Testis (tissue), 2 donors: ENCODE measurements at regions not wholly inside any gene's neighbourhood (a gene's known extent, or its start where the extent isn't known, plus 50 kb on each side); places are given as distances from the start of the nearest gene placed in this dataset.
"Not testable (repeated sequence)": the region's sequence is repeated elsewhere in the genome, so short reads cannot be mapped to it uniquely, and the experiment has no call there.

Experiments used
- DNase-seq: peaks from one replicate; pipeline ENCODE4 v3.0.0-alpha.2; 2019
- H3K27ac ChIP-seq, 2 donors: fragments of 200-600 bp; sonication (generic); one replicate each; pipeline ENCODE4 v1.5.1; 2019
- H3K27me3 ChIP-seq: fragments of 200-600 bp; sonication (generic); one replicate; pipeline ENCODE4 v1.5.1; 2019
- H3K36me3 ChIP-seq: fragments of 200-600 bp; sonication (generic); one replicate; pipeline ENCODE4 v1.5.1; 2017; ENCODE audit warnings: low read depth; ENCODE audit errors: missing control alignments
- H3K4me1 ChIP-seq: fragments of 200-600 bp; sonication (generic); one replicate; pipeline ENCODE4 v1.5.1; 2019
- H3K4me3 ChIP-seq, 2 donors: fragments of 200-600 bp; sonication (generic); one replicate each; pipeline ENCODE4 v1.5.1; 2017 to 2019
- H3K9me3 ChIP-seq: fragments of 200-600 bp; sonication (generic); one replicate; pipeline ENCODE4 v1.5.1; 2017
- CTCF ChIP-seq, 3 experiments: fragments of 450-650 bp in 2 of 3; fragments of 200-600 bp in 1 of 3; sonication (generic) in 1 of 3; IDR thresholded peaks; one replicate each; pipeline ENCODE4 v1.5.1; 2016 to 2019; ENCODE audit warnings: antibody characterized with exemption in 3 of 3, mild to moderate bottlenecking in 2 of 3, moderate library complexity in 1 of 3
- POLR2A ChIP-seq: fragments of 450-650 bp; IDR thresholded peaks from one replicate; pipeline ENCODE4 v1.6.1; 2017; ENCODE audit warnings: antibody characterized with exemption, mild to moderate bottlenecking, moderate library complexity
- WGBS, 2 donors: methylation state at CpG; one replicate each; pipeline ENCODE4 v1.1.5; 2018; 5-methylcytosine and 5-hydroxymethylcytosine counted together
- intact Hi-C: fragments of 100-400 bp; cut with DNase I; formaldehyde crosslinking; loops from one replicate; pipeline ENCODE4 v1.15.1; 2023; ENCODE audit warnings: low total_unique reads

GRCh38 chr14:96710060-96710666 is 87.0 kb upstream of the VRK1 start:
- 76 to 89% methylated on average over 10 to 11 of the region's 11 CpGs for WGBS, 2 donors
- H3K9me3 ChIP-seq: no peaks in the 10 kb centered on the region
- H3K4me3 ChIP-seq: no peak overlapping the region
- no peak for DNase-seq
- H3K27ac ChIP-seq: no peak overlapping the region
- no peaks in the 10 kb centered on the region for H3K4me1 ChIP-seq
- intact Hi-C loops: no loop called here
- no peaks in the 10 kb centered on the region for H3K36me3 ChIP-seq
- no peaks in the 10 kb centered on the region for H3K27me3 ChIP-seq
- TF ChIP-seq CTCF (IDR thresholded peaks at IDR 0.05) (no peak), POLR2A (no peak)

GRCh38 chr14:96711559-96712267 is 85.5 kb upstream of the VRK1 start:
- Histone ChIP-seq H3K27me3 (no peaks in the 10 kb centered on the region), H3K4me3 (no peak overlapping the region), H3K36me3 (no peaks in the 10 kb centered on the region), H3K4me1 (no peaks in the 10 kb centered on the region), H3K9me3 (no peaks in the 10 kb centered on the region), H3K27ac (no peak overlapping the region)
- TF ChIP-seq CTCF (IDR thresholded peaks at IDR 0.05) (no peak), POLR2A (no peak)
- no peak for DNase-seq
- intact Hi-C loops: no loop called here
- 66 to 82% methylated on average over 7 to 15 of the region's 15 CpGs for WGBS, 2 donors

- 40 to 63% methylated on average over 7 of the region's 7 CpGs for WGBS, 2 donors
- no peak for DNase-seq
- Histone ChIP-seq H3K36me3 (no peaks in the 10 kb centered on the region), H3K27ac (no peak overlapping the region), H3K9me3 (no peaks in the 10 kb centered on the region), H3K27me3 (no peaks in the 10 kb centered on the region), H3K4me1 (no peaks in the 10 kb centered on the region), H3K4me3 (no peak overlapping the region)
- no peak for TF ChIP-seq POLR2A
- no peak for TF ChIP-seq CTCF (IDR thresholded peaks at IDR 0.05)
- intact Hi-C loops: no loop called here
These were observed 83.8 kb upstream of the VRK1 start for GRCh38 chr14:96713426-96713825.

- H3K36me3 ChIP-seq, H3K27me3 ChIP-seq, DNase-seq, H3K27ac ChIP-seq, H3K4me1 ChIP-seq, intact Hi-C loops, H3K9me3 ChIP-seq, H3K4me3 ChIP-seq: not testable (repeated sequence)
- WGBS, 2 donors: 92 to 93% methylated on average over 10 of the region's 10 CpGs
These were observed 82.6 kb upstream of the VRK1 start for GRCh38 chr14:96714537-96714936.

GRCh38 chr14:96717116-96717515 is 80.1 kb upstream of the VRK1 start:
- H3K9me3 ChIP-seq: no peaks in the 10 kb centered on the region
- H3K4me1 ChIP-seq: no peaks in the 10 kb centered on the region
- TF ChIP-seq CTCF (IDR thresholded peaks at IDR 0.05) (no peak), POLR2A (no peak)
- 49 to 83% methylated on average over 5 of the region's 5 CpGs for WGBS, 2 donors
- H3K4me3 ChIP-seq: no peak overlapping the region
- intact Hi-C loops: no loop called here
- no peaks in the 10 kb centered on the region for H3K36me3 ChIP-seq
- H3K27ac ChIP-seq: no peak overlapping the region
- no peak for DNase-seq
- no peaks in the 10 kb centered on the region for H3K27me3 ChIP-seq
